Erythroblast (primary cell): ENCODE measurements at regions not wholly inside any gene's neighbourhood (a gene's known extent, or its start where the extent isn't known, plus 50 kb on each side); places are given as distances from the start of the nearest gene placed in this dataset.

Experiments
- GATA1 ChIP-seq: IDR thresholded peaks from 2 replicates; pipeline ENCODE4 v1.6.1; 2011; ENCODE audit warnings: low read depth, mild to moderate bottlenecking, control low read depth, low read length, moderate library complexity
- POLR2A ChIP-seq: IDR thresholded peaks from 2 replicates; pipeline ENCODE4 v1.6.1; 2011; ENCODE audit warnings: mild to moderate bottlenecking, low read length

- TF ChIP-seq POLR2A = no peak
- no peak for TF ChIP-seq GATA1
These were observed 172.7 kb downstream of the TTLL2 start for GRCh38 chr6:167497428-167498056.
